HUES6 (cell line): ENCODE measurements at regions not wholly inside any gene's neighbourhood (a gene's known extent, or its start where the extent isn't known, plus 50 kb on each side); places are given as distances from the start of the nearest gene placed in this dataset.

Experiments used
- H3K27ac ChIP-seq: 2 replicates; pipeline ENCODE4 v1.7.0; 2013; ENCODE audit warnings: low read depth, mild to moderate bottlenecking, low read length, inconsistent platforms
- H3K27me3 ChIP-seq: 2 replicates; pipeline ENCODE4 v1.6.1; 2013; ENCODE audit warnings: low read length; ENCODE audit not compliant: control insufficient read depth, insufficient read depth
- H3K36me3 ChIP-seq: 2 replicates; pipeline ENCODE4 v1.6.1; 2013; ENCODE audit warnings: low read length; ENCODE audit not compliant: control insufficient read depth, insufficient read depth
- H3K4me1 ChIP-seq: 2 replicates; pipeline ENCODE4 v1.6.1; 2013; ENCODE audit warnings: low read length; ENCODE audit not compliant: control insufficient read depth, insufficient read depth
- H3K4me3 ChIP-seq: 2 replicates; pipeline ENCODE4 v1.5.1; 2013; ENCODE audit warnings: low read depth, low read length
- H3K9ac ChIP-seq: one replicate; pipeline ENCODE4 v1.6.1; 2013; ENCODE audit warnings: mild to moderate bottlenecking, low read length
- H3K9me3 ChIP-seq: 2 replicates; pipeline ENCODE4 v1.6.1; 2013; ENCODE audit warnings: low read depth, low read length; ENCODE audit not compliant: control insufficient read depth, insufficient read depth

DNA sequence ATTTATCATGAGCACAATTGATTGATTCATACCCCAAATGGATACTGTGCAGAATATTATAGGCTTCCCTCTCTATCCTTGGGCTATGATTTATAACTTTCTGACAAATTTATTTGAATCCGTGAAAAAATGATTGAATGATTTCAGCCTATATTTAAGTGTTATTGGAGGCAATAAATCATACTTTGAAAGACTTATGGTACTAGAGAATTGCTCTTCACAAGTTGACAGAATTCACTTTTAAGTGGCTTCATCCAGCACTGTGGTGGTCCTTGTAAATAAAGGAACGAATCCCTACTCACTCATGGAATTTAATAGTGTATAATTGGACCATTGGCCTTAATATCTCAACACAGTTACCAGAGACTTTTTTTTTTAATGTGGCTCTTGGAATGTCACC is 174.8 kb upstream of the TLL1 start:
- Histone ChIP-seq H3K4me3 (no peak overlapping the region), H3K9ac (no peak overlapping the region), H3K9me3 (no peaks in the 10 kb centered on the region), H3K36me3 (no peaks in the 10 kb centered on the region), H3K27me3 (no peaks in the 10 kb centered on the region), H3K27ac (no peak overlapping the region), H3K4me1 (0 out of 2 replicates have a peak, but pooled peaks cover 2% of the 10 kb centered on the region)

DNA sequence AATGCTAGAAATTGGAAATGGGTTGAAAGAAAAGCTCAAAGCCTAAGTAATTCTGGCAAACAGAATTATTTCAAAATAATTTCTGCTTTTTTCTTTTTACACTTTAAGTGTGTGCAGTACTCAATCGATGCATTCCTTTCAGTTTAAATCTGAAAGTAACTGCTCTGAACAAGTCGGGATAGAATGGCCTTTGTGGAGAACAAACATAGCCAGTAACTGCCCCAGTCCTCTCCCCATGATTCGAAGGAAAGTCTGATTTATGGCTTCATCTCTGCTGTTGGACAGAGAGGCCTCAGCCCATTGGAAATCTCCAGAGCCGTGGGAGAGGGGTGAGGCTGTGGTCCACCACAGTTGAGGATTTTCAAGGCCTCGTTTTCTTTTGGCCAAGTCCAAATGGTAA is 174.0 kb upstream of the TLL1 start:
- H3K4me3 ChIP-seq: no peak overlapping the region
- H3K4me1 ChIP-seq: 0 out of 2 replicates have a peak, but pooled peaks cover 2% of the 10 kb centered on the region
- no peaks in the 10 kb centered on the region for H3K27me3 ChIP-seq
- H3K9me3 ChIP-seq: no peaks in the 10 kb centered on the region
- H3K9ac ChIP-seq: no peak overlapping the region
- H3K36me3 ChIP-seq: no peaks in the 10 kb centered on the region
- H3K27ac ChIP-seq: no peak overlapping the region

DNA sequence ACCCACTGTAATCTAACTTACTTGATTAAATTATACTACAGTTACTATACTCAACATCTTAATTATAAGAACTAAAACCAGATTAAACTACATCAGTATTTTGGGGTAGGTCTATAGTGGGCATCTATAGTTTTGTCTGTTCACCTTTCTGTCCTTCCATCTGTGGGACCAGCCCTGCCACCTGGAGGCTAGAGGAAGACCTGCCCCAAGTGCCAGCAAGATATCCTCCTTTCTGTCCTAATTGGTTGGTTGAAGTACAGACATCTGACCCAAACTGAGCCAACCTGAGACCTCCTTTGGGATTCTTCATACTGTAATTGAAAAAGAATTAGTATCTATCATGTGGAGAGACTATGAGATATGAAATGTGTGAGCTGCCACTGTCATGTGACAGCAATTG is 172.2 kb upstream of the TLL1 start:
- no peak overlapping the region for H3K27ac ChIP-seq
- H3K36me3 ChIP-seq: no peaks in the 10 kb centered on the region
- no peaks in the 10 kb centered on the region for H3K27me3 ChIP-seq
- H3K9me3 ChIP-seq: no peaks in the 10 kb centered on the region
- no peak overlapping the region for H3K4me3 ChIP-seq
- no peak overlapping the region for H3K9ac ChIP-seq
- 0 out of 2 replicates have a peak, but pooled peaks cover 2% of the 10 kb centered on the region for H3K4me1 ChIP-seq

DNA sequence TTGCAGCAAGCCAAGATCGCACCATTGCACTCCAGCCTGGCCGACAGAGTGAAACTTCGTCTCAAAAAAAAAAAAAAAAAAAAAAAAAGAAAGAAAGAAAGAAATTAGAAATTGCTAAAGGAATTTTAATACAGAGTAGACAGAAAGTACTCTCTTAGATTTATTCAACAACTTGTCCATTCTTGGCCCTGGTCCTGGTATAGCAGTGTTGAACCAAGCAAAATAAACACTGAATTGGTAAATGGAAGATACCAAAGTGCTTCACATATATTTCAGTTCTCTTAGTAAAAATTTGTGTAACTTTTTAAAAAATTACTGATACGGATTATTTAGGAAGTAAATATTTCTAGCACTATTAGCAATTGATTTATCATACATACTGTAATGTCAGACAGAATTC is 165.9 kb upstream of the TLL1 start:
- H3K27ac ChIP-seq: no peak overlapping the region
- H3K9me3 ChIP-seq: no peaks in the 10 kb centered on the region
- no peaks in the 10 kb centered on the region for H3K27me3 ChIP-seq
- no peak overlapping the region for H3K9ac ChIP-seq
- 0 out of 2 replicates have a peak, but pooled peaks cover 5% of the 10 kb centered on the region for H3K4me1 ChIP-seq
- H3K36me3 ChIP-seq: no peaks in the 10 kb centered on the region
- no peak overlapping the region for H3K4me3 ChIP-seq

DNA sequence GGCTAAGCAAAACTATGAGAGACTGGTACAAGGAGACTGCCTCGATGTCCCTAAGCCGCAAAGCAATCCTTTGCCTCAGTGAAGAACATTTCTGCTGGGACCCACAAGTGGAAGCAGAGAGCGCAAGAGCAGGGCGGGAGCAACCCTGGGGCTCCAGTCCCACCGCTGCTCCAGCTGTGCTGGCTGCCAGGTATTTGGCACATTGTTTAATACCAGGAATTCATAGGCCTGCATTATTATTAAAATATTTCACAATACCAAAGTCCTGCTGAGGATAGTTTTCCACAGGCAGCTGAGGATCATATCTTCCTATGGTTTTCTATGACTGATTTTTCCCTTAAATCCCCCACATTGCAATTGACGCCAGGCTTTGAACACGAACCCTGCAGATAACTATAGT is 163.5 kb upstream of the TLL1 start:
- Histone ChIP-seq H3K36me3 (no peaks in the 10 kb centered on the region), H3K4me1 (0 out of 2 replicates have a peak, but pooled peaks cover 5% of the 10 kb centered on the region), H3K9me3 (no peaks in the 10 kb centered on the region), H3K27ac (no peak overlapping the region), H3K27me3 (no peaks in the 10 kb centered on the region), H3K4me3 (no peak overlapping the region), H3K9ac (no peak overlapping the region)

DNA sequence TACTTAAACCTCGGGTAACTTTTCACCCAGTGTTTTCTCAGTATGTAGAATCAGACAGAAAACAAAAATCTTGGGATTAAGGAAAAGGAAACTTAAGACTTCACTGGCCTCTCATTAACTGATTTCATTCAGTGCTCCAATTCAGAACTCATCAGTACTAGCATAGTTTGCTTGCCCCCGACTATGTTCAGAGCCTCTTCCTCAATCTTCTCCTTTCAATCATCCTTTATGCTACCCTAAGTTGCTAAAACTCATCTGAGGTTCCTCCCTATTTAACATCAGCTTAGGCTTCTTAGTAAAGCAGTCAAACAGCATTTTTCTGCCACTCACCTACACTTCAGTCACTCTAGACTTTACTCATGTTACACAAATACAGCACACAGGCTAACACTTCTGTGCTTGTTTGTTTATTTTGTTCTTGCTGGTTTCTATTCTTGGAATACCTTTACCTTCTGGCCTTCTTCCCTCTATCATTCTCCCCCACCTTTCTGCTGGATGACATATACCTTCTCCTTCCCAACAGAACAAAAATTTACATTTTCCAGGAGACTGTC is 163.0 kb upstream of the TLL1 start:
- Histone ChIP-seq H3K36me3 (no peaks in the 10 kb centered on the region), H3K9me3 (no peaks in the 10 kb centered on the region), H3K9ac (no peak overlapping the region), H3K4me1 (0 out of 2 replicates have a peak, but pooled peaks cover 5% of the 10 kb centered on the region), H3K4me3 (no peak overlapping the region), H3K27me3 (no peaks in the 10 kb centered on the region), H3K27ac (no peak overlapping the region)

DNA sequence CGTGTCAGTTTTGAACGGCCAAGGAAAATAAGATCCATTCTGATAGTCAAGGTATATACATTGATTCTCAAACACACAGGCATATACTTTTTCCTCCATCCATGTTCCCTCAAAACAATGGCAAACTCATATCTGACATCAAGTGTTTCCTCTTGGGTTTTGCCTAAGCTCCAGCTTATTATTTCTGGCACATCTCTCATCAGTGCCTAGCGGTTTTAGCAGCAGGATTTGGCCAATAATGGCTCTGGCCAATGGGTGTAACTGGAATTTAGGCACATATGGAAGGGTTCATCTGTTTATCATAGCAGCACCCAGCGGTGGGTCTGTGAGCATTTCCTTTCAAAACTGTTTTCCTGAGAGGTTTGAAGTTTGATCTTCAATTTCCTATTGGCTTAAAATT is 161.6 kb upstream of the TLL1 start:
- Histone ChIP-seq H3K27ac (no peak overlapping the region), H3K4me3 (no peak overlapping the region), H3K9ac (no peak overlapping the region), H3K9me3 (no peaks in the 10 kb centered on the region), H3K36me3 (no peaks in the 10 kb centered on the region), H3K4me1 (0 out of 2 replicates have a peak, but pooled peaks cover 5% of the 10 kb centered on the region), H3K27me3 (no peaks in the 10 kb centered on the region)

DNA sequence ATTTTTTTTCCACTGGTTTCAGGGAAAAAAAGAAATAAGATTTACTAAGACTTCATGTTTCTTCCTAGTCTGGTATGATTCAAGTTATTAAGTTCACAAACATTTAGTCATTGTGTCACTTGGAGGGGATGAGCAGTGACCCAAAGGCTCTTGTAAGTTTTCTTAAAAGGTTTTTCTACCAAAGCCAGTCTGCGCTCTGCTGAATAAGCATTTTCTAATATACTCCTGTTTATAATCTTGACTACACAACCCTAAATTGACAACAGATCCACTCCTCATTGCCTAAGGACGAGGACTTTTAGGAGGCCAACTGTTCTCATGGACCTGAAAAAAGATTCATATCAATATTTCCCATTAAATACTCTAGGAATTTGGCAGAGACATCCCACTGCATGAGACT is 161.1 kb upstream of the TLL1 start:
- H3K36me3 ChIP-seq: no peaks in the 10 kb centered on the region
- no peak overlapping the region for H3K9ac ChIP-seq
- H3K4me1 ChIP-seq: 0 out of 2 replicates have a peak, but pooled peaks cover 5% of the 10 kb centered on the region
- no peaks in the 10 kb centered on the region for H3K9me3 ChIP-seq
- H3K27me3 ChIP-seq: no peaks in the 10 kb centered on the region
- H3K4me3 ChIP-seq: no peak overlapping the region
- no peak overlapping the region for H3K27ac ChIP-seq

DNA sequence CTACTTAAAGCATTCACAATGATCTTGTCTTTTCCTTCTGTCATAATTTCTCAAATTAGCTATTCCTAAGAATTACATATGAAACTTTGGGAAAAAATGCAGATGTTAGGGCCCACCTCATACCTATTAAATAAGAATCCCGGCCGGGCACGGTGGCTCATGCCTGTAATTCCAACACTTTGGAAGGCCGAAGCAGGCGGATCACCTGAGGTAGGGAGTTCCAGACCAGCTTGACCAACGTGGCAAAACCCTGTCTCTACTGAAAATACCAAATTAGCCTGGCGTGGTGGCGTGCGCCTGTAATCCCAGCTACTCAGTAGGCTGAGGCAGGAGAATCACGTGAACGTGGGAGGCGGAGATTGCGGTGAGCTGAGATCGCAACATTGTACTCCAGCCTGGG is 158.4 kb upstream of the TLL1 start:
- Histone ChIP-seq H3K9me3 (no peaks in the 10 kb centered on the region), H3K27me3 (no peaks in the 10 kb centered on the region), H3K4me1 (0 out of 2 replicates have a peak, but pooled peaks cover 5% of the 10 kb centered on the region), H3K27ac (no peak overlapping the region), H3K9ac (no peak overlapping the region), H3K4me3 (no peak overlapping the region), H3K36me3 (no peaks in the 10 kb centered on the region)

DNA sequence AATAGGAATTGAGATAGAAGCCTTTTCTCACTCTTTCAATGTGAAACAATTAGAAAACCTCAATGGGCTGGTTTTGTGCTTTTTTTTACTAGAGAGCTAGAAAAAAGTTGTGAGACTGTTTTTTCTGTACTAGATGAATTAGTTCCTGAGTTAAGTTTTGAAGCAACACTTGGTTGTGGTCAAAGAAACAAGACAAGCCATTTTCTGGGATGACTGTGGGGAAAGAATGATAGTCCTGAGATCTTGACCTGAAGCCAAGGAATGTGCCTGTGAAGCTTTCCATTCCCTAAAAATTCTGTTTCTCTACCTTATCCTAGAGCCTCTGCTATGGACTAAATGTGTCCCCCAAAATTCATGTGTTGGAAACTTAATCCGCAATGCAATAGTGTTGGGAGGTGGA is 157.8 kb upstream of the TLL1 start:
- Histone ChIP-seq H3K36me3 (no peaks in the 10 kb centered on the region), H3K9ac (no peak overlapping the region), H3K4me3 (no peak overlapping the region), H3K9me3 (no peaks in the 10 kb centered on the region), H3K4me1 (0 out of 2 replicates have a peak, but pooled peaks cover under 1% of the 10 kb centered on the region), H3K27me3 (no peaks in the 10 kb centered on the region), H3K27ac (no peak overlapping the region)

DNA sequence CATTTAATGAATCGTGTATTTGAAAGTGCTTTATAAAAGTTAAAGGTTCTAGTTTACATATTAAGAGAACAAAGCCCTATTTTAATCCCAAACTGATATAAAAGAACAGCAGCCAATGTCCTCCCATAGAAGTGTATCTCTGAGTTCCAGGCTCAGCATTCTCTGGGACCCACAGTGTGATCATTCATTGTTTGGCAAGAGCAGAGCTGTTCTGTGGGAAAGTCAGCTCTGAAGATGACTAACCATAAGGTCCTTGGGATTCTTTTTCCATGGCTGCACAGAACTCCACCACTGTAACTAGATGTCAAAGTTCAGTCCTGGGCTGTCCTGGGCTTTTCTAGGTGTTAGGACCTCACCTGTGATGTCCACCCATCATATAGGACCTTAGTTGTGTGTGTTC is 157.0 kb upstream of the TLL1 start:
- no peaks in the 10 kb centered on the region for H3K9me3 ChIP-seq
- no peak overlapping the region for H3K4me3 ChIP-seq
- no peaks in the 10 kb centered on the region for H3K27me3 ChIP-seq
- H3K9ac ChIP-seq: no peak overlapping the region
- H3K36me3 ChIP-seq: no peaks in the 10 kb centered on the region
- no peak overlapping the region for H3K27ac ChIP-seq
- no peaks in the 10 kb centered on the region for H3K4me1 ChIP-seq

DNA sequence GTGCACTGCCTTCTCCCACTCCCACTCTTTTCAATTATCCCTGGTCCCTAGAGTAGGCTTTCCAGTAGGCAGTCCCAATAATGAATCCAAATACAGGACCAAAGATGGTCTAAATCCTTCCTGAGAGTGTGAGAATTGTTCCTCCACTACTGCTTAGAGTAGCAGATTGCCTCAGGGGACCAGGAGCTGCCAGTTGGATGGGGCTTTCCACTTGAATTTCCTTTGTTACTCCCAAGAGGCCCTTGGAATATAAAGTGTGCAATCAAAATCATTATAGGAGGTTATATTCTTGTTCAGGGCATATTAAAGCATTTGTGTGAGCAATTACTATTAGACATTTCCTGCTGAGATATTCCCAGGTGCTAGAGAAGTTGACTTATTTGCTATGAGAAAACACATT is 156.6 kb upstream of the TLL1 start:
- Histone ChIP-seq H3K9ac (no peak overlapping the region), H3K9me3 (no peaks in the 10 kb centered on the region), H3K4me1 (no peaks in the 10 kb centered on the region), H3K4me3 (no peak overlapping the region), H3K27me3 (no peaks in the 10 kb centered on the region), H3K36me3 (no peaks in the 10 kb centered on the region), H3K27ac (no peak overlapping the region)
